CD4-positive, alpha-beta T cell treated with Interleukin-4 for 1 hour (primary cell): ENCODE measurements at regions not wholly inside any gene's neighbourhood (a gene's known extent, or its start where the extent isn't known, plus 50 kb on each side); places are given as distances from the start of the nearest gene placed in this dataset.

Experiments
- DNase-seq, 2 donors: peaks; one replicate each; pipeline ENCODE4 v3.0.0-alpha.2; 2020 to 2022

- no peak for DNase-seq
Observed at GRCh38 chr11:104830508-104830907, 67.8 kb downstream of the CASP12 start.

- no peak for DNase-seq
Observed at GRCh38 chr11:104830080-104830479, 68.2 kb downstream of the CASP12 start.

- no peak for DNase-seq
Observed at GRCh38 chr11:104826772-104827171, 71.5 kb downstream of the CASP12 start.

GRCh38 chr11:104823657-104824056 is 74.6 kb downstream of the CASP12 start:
- DNase-seq: peak in 1 of 2 donors; percentile 22

- DNase-seq: no peak
Observed at GRCh38 chr11:104820431-104820830, 77.8 kb downstream of the CASP12 start.

- DNase-seq: no peak
Observed at GRCh38 chr11:104819603-104820002, 78.7 kb downstream of the CASP12 start.

GRCh38 chr11:104819107-104819506 is 79.2 kb downstream of the CASP12 start:
- no peak for DNase-seq

GRCh38 chr11:104817973-104818372 is 80.3 kb downstream of the CASP12 start:
- DNase-seq: no peak

GRCh38 chr11:104813532-104813931 is 84.7 kb downstream of the CASP12 start:
- DNase-seq: no peak

- DNase-seq: no peak
Observed at GRCh38 chr11:104812103-104812788, 86.0 kb downstream of the CASP12 start.

GRCh38 chr11:104803776-104804175 is 94.5 kb downstream of the CASP12 start:
- DNase-seq: no peak

- peak in 1 of 2 donors; percentile 38 for DNase-seq
Observed at GRCh38 chr11:104799251-104799650, 99.0 kb downstream of the CASP12 start.

GRCh38 chr11:104798789-104799188 is 99.5 kb downstream of the CASP12 start:
- DNase-seq: peak in 1 of 2 donors; percentile 35

- DNase-seq: no peak
Observed at GRCh38 chr11:104796301-104796700, 102.0 kb downstream of the CASP12 start.

GRCh38 chr11:104795501-104796213 is 102.6 kb downstream of the CASP12 start:
- no peak for DNase-seq

- no peak for DNase-seq
Observed at GRCh38 chr11:104792861-104793260, 105.4 kb downstream of the CASP12 start.

- no peak for DNase-seq
Observed at GRCh38 chr11:104791896-104792295, 106.4 kb downstream of the CASP12 start.

GRCh38 chr11:104784684-104785460 is 113.4 kb downstream of the CASP12 start:
- peak in 1 of 2 donors; percentile 14 for DNase-seq

- DNase-seq: no peak
Observed at GRCh38 chr11:104783241-104783640, 115.0 kb downstream of the CASP12 start.

GRCh38 chr11:104782377-104782754 is 115.9 kb downstream of the CASP12 start:
- no peak for DNase-seq

GRCh38 chr11:104781719-104782376 is 116.4 kb downstream of the CASP12 start:
- no peak for DNase-seq

- no peak for DNase-seq
Observed at GRCh38 chr11:104781037-104781436, 117.2 kb downstream of the CASP12 start.

- no peak for DNase-seq
Observed at GRCh38 chr11:104776501-104777170, 121.6 kb downstream of the CASP12 start.
